ENCODE measurements at regions not wholly inside any gene's neighbourhood (a gene's known extent, or its start where the extent isn't known, plus 50 kb on each side); places are given as distances from the start of the nearest gene placed in this dataset.

GRCh38 chr6:24054388-24054787 lies 71.6 kb upstream of the NRSN1 start:
- in situ Hi-C loops (cut with MboI; ENCODE audit: low pct_unique_long_range_greater_than_20kb in 2 of 9, low sequenced_read_pairs in 9 of 9, unreplicated experiment in 9 of 9), result loop anchor here in 2 of 9 experiments (25.0 kb wide), 4 partner anchors 133 to 333 kb away; no protein-coding TSS in a partner anchor
- H3K27ac ChIP-seq, result no peak overlapping the region
- peaks cover 19 to 22% of the 10 kb centered on the region in 2 donors for H3K4me1 ChIP-seq (replicated peaks in 1 of 2)
- WGBS, 10 experiments, result 42 to 100% (median 84%) methylated on average over 1 to 3 of the region's 3 CpGs
- no peak overlapping the region for H3K4me3 ChIP-seq
- no peak for ATAC-seq (replicated peaks in 6 of 8)

DNA sequence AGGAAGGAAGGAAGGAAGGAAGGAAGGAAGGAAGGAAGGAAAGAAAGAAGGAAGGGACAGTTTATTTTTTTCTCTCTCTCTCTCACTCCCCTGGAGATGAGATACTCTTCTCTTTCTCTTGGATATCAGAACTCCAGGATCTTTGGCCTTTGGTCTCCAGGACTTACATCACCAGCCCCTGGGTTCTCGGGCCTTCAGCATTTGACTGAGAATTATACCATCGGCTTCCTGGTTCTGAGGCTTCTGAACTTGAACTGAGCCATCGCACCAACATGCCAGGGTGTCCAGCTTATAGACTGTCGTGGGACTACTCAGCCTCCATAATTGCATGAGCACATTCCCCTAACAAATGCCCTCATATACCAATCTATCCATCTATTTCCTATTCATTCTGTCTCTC lies 69.4 kb upstream of the NRSN1 start:
- H3K4me1 ChIP-seq (replicated peaks in 1 of 2), result peaks cover 19 to 22% of the 10 kb centered on the region in 2 donors
- ATAC-seq (replicated peaks in 6 of 8), result no peak
- in situ Hi-C loops (cut with MboI; ENCODE audit: low pct_unique_long_range_greater_than_20kb in 2 of 9, low sequenced_read_pairs in 9 of 9, unreplicated experiment in 9 of 9), result loop anchor here in 2 of 9 experiments (25.0 kb wide), 4 partner anchors 131 to 331 kb away; no protein-coding TSS in a partner anchor
- no peak overlapping the region for H3K4me3 ChIP-seq
- no peak overlapping the region for H3K27ac ChIP-seq
- 55 to 100% (median 85%) methylated on average over 1 to 4 of the region's 4 CpGs; no CpG with 5 or more reads in 4 of the 10 experiments for WGBS, 10 experiments

- no peak for ATAC-seq (replicated peaks in 6 of 8)
- Histone ChIP-seq H3K4me3 (no peak overlapping the region), H3K27ac (no peak overlapping the region), H3K4me1 (replicated peaks in 1 of 2) (peaks cover 17% of the 10 kb centered on the region in 2 donors)
- in situ Hi-C loops (cut with MboI; ENCODE audit: low pct_unique_long_range_greater_than_20kb in 2 of 9, low sequenced_read_pairs in 9 of 9, unreplicated experiment in 9 of 9), result loop anchor here in 2 of 9 experiments (25.0 kb wide), 4 partner anchors 130 to 330 kb away; no protein-coding TSS in a partner anchor
- 29 to 100% (median 93%) methylated on average over 1 to 3 of the region's 3 CpGs; no CpG with 5 or more reads in 1 of the 10 experiments for WGBS, 10 experiments
These were observed 69.0 kb upstream of the NRSN1 start for GRCh38 chr6:24057030-24057429.

DNA sequence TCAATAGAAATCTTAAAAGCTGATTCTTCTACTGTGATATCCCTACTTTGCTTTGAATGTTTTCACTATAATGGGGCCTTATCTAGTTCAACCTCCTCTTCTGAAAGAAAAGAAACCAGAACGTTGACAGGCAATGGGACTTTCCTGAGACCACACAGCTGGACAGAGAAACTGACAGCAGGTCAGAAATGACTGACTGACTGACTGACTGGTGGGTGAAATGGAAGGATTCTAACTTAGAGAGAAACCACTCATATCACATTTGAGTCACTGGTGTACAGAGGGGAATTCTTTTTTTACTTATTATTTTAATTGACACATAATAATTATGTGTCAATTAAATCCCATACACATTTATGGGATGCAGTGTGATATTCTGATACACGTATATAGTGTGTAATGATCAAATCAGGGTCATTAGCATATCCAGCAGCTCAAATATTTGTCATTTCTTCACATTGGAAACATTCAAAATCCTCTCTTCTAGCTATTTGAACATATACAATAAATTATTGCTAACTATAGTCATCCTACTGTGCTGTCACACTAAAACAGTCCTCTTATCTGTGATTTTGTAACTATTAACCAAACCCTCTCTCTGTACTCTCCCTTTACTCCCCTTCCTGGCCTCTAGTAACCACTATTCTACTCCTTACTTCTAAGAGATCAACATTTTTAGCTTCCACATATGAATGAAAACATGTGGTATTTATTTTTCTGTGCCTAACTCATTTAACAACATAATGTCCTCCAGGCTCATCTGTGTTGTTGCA lies 64.8 kb upstream of the NRSN1 start:
- H3K4me1 ChIP-seq (replicated peaks in 1 of 2), result no peaks in the 10 kb centered on the region
- in situ Hi-C loops (cut with MboI; ENCODE audit: low pct_unique_long_range_greater_than_20kb in 2 of 9, low sequenced_read_pairs in 9 of 9, unreplicated experiment in 9 of 9), result loop anchor here in 3 of 9 experiments (10.0 to 25.0 kb wide), 6 partner anchors 126 to 326 kb away; no protein-coding TSS in a partner anchor
- no peak overlapping the region for H3K4me3 ChIP-seq
- no peak for ATAC-seq (replicated peaks in 6 of 8)
- WGBS, 10 experiments, result 50 to 100% (median 72%) methylated on average over 1 to 2 of the region's 2 CpGs; no CpG with 5 or more reads in 2 of the 10 experiments
- no peak overlapping the region for H3K27ac ChIP-seq

DNA sequence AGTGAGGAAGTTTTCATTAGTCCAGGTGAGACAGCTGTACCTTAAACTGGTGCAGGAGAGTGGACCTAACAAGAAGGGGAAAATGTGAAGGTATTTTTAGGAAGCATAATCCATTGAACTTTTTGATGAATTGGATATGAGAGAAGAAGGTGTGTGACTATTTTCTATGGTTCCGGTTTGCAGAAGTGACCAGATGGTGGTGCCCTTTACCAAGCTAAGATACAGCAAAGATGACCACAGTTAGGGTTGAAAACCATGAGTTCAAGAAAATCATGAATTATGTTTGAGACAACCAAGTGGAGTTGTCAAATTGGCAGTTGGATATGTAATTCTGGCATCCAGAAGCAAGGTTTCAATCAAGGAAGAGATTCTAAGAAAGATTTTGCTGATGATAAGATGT lies 61.9 kb upstream of the NRSN1 start:
- ATAC-seq (replicated peaks in 6 of 8), result peak in 4 of 8 experiments; percentile 47 to 71 (median 56)
- no peak overlapping the region for H3K4me3 ChIP-seq
- H3K27ac ChIP-seq, result no peak overlapping the region
- peaks cover 0 to 8% of the 10 kb centered on the region in 2 donors for H3K4me1 ChIP-seq (replicated peaks in 1 of 2)
- WGBS, 10 experiments, result 9 to 60% (median 13%) methylated on average over 1 of the region's 1 CpG; no CpG with 5 or more reads in 7 of the 10 experiments
- in situ Hi-C loops (cut with MboI; ENCODE audit: low pct_unique_long_range_greater_than_20kb in 2 of 9, low sequenced_read_pairs in 9 of 9, unreplicated experiment in 9 of 9), result loop anchor here in 3 of 9 experiments (10.0 to 25.0 kb wide), 6 partner anchors 123 to 323 kb away; no protein-coding TSS in a partner anchor

DNA sequence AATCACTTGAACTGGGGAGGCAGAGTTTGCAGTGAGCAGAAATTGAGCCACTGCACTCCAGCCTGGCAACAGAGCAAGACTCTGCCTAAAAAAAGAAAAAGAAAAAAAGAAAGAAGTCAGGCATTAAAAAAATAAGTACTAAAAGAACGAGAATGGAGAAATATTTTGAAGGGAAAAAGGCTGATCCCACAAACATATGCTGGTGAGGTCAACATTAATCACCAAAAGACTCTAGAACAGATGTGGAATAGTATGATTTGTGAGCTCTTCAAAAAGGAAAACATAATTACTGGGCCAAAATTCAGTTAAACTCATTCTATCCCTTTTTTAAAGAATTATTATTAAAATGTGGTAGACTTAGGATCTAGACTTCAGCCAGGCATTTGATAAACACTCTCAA lies 61.2 kb upstream of the NRSN1 start:
- Histone ChIP-seq H3K4me1 (replicated peaks in 1 of 2) (peaks cover 0 to 9% of the 10 kb centered on the region in 2 donors), H3K27ac (no peak overlapping the region), H3K4me3 (no peak overlapping the region)
- 0 to 90% (median 50%) methylated on average over 1 of the region's 1 CpG; no CpG with 5 or more reads in 1 of the 10 experiments for WGBS, 10 experiments
- ATAC-seq (replicated peaks in 6 of 8), result no peak
- in situ Hi-C loops (cut with MboI; ENCODE audit: low pct_unique_long_range_greater_than_20kb in 2 of 9, low sequenced_read_pairs in 9 of 9, unreplicated experiment in 9 of 9), result loop anchor here in 3 of 9 experiments (10.0 to 25.0 kb wide), 6 partner anchors 122 to 322 kb away; no protein-coding TSS in a partner anchor

- WGBS, 10 experiments, result 8 to 89% (median 67%) methylated on average over 1 to 3 of the region's 3 CpGs; no CpG with 5 or more reads in 1 of the 10 experiments
- ATAC-seq (replicated peaks in 6 of 8), result no peak
- H3K4me1 ChIP-seq (replicated peaks in 1 of 2), result peaks cover 0 to 9% of the 10 kb centered on the region in 2 donors
- H3K27ac ChIP-seq, result no peak overlapping the region
- in situ Hi-C loops (cut with MboI; ENCODE audit: low pct_unique_long_range_greater_than_20kb in 2 of 9, low sequenced_read_pairs in 9 of 9, unreplicated experiment in 9 of 9), result loop anchor here in 3 of 9 experiments (10.0 to 25.0 kb wide), 6 partner anchors 118 to 318 kb away; no protein-coding TSS in a partner anchor
- H3K4me3 ChIP-seq, result no peak overlapping the region
These were observed 56.5 kb upstream of the NRSN1 start for GRCh38 chr6:24069526-24069925.

DNA sequence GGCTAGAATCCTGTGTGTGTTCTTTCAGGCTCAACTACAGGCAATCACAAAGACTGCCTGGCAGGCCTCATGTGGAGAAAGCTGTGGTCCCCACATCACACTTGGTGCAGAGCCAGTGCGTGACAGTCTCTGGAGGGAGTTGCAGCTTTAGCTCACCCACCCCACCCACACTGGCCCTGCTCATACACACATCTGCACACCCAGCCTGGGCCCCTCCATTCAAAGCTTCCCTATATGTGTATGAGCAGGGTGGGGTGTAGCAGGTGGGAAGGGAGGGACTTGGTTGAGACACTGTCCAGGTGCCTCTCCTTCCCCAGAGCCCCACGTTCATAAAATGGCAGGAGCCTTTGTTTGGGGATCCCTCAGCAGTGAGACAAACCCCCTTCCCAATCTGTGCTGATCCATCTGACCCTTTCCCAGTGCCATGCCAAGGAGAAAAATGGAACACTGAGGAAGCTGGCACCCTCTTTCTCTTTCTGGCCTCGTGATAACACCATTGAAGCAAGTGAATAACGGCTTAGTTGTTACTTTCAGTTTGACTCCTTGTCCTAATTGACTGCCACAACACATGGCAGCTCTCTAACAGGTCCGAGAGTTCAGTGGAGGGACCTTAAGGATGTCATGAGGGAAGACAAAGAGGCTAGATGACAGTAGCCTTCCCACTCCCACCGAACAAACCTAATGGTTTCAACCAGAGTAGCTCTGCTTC lies 53.8 kb upstream of the NRSN1 start:
- in situ Hi-C loops (cut with MboI; ENCODE audit: low pct_unique_long_range_greater_than_20kb in 2 of 9, low sequenced_read_pairs in 9 of 9, unreplicated experiment in 9 of 9), result loop anchor here in 2 of 9 experiments (25.0 kb wide), 4 partner anchors 115 to 315 kb away; no protein-coding TSS in a partner anchor
- ATAC-seq (replicated peaks in 6 of 8), result peak in 1 of 8 experiments; percentile 51
- WGBS, 10 experiments, result 17 to 100% (median 80%) methylated on average over 1 to 4 of the region's 6 CpGs; no CpG with 5 or more reads in 2 of the 10 experiments
- Histone ChIP-seq H3K4me1 (replicated peaks in 1 of 2) (peaks cover 0 to 9% of the 10 kb centered on the region in 2 donors), H3K27ac (no peak overlapping the region), H3K4me3 (no peak overlapping the region)

DNA sequence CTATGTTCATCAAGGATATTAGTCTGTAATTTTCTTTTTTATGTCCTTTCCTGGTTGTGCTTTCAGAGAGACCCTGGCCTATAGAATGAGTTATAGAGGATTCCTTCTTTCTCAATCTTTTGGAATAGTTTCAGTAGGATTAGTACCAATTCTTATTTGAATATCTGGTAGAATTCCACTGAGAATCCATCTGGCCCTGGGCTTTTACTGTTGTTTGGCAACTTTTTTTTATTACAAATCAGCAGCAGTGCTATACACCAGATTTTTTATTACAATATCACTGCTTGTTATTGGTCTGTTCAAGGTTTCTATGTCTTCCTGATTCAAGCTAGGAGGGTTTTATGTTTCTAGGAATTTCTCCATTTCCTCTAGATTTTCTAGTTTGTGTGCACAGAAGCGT lies 50.0 kb upstream of the NRSN1 start:
- Histone ChIP-seq H3K27ac (no peak overlapping the region), H3K4me3 (no peak overlapping the region), H3K4me1 (replicated peaks in 1 of 2) (peaks cover 4 to 21% of the 10 kb centered on the region in 2 donors)
- no peak for ATAC-seq (replicated peaks in 6 of 8)
- in situ Hi-C loops (cut with MboI; ENCODE audit: low pct_unique_long_range_greater_than_20kb in 2 of 9, low sequenced_read_pairs in 9 of 9, unreplicated experiment in 9 of 9), result no loop called here
- WGBS, 10 experiments, result 17 to 100% (median 81%) methylated on average over 1 of the region's 1 CpG

All from motor neuron (in vitro differentiated cells).